Fibroblast of peridontal ligament (primary cell): ENCODE measurements at regions not wholly inside any gene's neighbourhood (a gene's known extent, or its start where the extent isn't known, plus 50 kb on each side); places are given as distances from the start of the nearest gene placed in this dataset.
A peak's percentile ranks its signal among the peaks of the same experiment; 100 is the strongest.

Experiments
- DNase-seq: peaks from one replicate; pipeline ENCODE4 v3.0.0-alpha.2; 2010; ENCODE audit errors: extremely low read depth

DNA sequence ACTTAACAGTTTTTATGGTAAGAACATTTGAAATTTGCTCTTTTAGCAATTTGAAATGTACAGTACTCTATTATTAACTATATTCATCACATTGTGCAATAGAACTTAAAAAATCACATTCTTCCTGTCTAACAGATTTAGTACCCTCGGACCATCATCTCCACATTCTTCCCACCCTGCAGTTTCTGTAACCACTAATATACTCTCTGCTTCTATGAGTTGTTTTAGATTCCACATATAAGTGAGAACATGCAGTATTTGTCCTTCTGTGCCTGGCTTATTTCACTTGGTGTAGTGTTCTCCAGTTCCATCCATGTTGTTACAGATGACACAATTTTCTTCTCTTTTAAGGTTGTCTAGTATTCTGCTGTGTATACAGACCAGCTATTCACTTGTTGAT is 88.9 kb upstream of the SEC61G start:
- no peak for DNase-seq

DNA sequence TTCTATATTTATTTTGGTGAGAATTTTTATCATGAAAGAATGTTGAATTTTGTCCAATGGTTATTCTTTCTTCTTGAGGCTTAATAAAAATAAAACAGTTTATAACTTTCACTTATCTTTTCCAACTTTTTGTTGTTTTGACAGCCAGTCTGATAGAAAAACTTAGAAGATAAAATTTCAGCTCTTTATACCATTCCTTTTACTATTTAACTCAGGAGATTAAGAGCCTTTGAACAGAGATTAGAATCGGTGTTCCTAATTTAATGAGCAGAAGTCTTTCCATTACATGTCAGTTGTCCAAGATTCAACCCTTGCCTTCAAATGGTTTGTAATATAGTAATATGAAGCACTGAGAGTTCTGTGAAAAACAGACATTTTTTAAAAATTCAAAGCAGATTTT is 97.8 kb upstream of the SEC61G start:
- DNase-seq = no peak

DNA sequence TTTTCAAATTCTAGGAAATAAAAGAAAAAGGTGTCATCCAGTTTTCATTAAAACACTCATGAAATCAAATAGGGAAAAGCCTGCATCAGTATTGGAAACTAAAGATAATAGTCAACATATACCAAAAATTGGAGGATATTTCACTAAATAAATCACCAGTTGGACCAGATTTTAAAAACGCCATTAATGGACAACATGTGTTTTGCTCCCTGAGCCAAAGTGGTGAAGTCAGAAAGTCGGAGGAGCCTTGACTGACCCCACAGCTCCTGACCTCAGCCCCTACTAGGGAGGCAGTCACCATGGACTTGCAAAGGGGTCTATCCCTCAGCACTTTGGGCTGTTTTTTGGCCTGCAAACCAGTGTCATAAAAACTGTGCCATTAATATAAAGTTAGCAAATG is 98.3 kb upstream of the SEC61G start:
- no peak for DNase-seq

DNA sequence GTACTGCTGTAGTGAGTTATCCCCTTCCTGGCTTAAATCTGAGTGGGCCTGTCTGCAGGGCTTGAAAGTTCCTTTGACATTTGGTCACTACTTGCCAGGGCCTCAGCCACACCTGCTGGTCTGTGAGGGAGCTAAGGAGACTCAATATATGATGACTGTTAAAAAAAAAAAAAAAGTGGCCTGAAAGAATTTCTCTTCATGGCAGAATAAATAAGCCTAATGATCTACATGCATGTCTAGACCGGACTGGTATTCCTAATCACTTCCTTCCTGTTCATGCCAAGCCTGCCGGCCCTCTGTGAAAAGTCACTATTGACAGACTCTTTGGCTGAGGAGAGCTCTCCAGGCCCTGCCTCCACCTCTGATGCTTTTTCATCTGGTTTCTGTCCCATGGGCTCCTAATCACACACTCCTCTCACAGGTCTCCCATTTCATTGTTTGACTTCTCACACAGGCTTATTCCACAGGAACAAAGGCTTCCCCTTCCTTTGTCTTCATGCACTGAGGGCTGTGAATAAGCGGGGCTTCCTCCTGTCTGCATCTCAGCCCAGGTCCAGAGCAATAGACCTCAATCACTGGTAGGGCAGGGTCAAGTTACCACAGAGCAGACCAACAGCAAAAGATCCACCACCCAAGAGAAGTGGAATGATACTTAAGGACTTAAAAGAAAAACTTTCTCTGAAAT is 99.1 kb upstream of the SEC61G start:
- no peak for DNase-seq

DNA sequence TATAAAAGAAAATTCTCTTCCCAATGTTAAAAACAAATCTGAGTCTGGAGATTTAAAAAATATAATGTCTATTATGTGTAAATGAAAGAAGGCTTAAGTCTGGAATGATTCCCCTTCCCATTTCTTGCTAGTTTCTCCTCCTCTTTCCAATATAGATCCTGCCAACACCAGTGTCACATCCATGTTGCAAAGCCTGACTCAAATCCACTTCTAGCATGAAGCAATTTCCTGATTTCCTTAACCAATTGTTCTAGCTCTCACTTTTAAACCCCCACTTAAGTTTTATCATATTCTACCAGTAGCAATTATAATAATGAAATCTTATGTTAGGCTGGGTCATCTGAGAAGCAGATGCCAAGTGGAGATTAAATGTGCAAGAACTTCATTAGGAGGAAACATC is 100.1 kb upstream of the SEC61G start:
- DNase-seq = no peak

DNA sequence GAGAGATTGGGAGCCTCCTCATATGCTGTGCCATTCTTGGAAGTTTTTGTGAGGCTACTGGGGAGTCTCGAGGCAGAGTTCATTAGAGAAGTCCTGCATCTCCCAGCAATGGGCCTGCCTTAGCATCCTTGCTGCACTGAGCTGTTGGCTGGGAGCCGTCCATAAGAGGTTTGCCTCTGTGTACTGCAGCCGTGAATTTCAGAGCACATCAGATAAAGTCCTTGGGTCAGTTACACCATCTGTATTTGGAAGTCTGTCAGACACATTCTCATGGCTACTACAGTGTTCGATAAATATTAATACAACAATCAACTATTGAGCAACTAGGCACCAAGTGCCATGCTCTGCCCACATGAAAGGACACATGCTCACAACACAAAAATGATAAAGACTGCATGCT is 100.5 kb upstream of the SEC61G start:
- DNase-seq = no peak

DNA sequence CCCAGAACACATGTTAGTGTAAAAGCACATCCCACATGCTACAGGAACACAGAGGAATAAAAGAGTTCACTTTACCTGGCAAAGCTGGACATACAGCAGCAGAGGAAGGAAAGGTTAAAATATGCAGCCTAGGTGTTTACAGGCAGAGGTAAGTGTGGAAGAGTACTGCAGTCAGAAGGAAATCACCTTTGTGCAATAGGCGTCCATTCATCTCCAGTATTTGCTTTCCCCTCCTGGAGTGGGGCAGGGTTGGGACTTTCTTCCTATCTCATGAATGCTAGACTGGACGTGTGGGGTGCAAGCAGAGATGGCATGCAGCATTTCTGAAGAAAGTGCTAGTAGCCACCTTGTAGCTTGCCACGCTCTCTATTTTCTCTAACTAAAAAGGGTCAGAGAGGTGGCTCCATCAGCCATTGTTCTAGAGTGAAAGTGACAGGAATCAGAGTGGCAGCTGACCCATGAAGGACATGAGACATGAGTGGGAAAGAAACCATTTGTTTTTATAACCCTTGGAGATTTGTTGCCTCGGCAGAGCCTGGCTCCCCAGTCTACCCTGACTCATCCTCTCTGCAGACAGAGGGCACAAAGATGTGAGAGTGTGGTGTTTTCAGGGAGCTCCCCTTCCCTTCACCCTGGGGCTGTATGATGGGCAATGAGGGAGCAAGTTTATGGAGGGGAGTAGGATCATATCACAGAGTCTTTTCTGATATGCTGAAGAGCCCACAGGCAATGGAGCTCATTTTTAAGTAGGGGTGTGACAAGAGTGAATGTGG is 101.2 kb upstream of the SEC61G start:
- DNase-seq = no peak

DNA sequence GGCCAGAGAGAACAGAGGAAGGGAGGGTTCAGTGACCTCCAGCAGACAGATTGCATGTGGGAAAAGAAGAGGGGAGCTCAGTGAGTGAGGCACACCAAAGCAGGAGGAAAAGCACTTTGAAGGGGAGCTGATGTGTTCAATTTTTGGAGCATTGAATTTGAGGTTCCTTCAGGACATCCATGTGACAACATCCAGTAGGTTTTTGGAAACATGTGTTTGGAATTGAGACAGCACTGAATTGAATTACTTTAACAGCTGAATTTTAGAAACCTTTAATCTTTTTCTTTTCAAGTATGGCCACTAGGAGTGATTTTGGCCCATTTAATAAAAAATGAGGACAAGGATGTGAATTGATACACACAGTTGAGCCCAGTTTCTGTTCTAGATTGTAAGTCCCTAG is 101.8 kb upstream of the SEC61G start:
- no peak for DNase-seq

DNA sequence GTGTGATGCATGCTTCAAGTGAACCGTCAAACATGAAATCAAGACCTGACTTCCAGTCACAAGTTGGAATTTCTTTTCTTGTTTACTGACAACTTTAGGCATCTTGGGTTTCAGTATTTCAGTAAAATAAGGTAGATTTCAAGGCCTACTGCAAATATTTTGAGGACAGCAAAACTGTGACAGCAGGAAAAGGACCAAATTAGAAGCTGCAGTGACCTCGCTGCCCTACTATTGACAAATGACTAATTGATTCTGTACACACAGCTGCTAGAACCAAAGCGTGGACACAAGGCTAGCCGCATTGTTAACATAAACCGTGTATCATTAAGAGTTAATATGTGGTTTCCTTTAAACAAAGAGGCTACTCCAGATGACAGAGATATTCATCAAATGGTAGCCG is 105.7 kb upstream of the SEC61G start:
- no peak for DNase-seq

DNA sequence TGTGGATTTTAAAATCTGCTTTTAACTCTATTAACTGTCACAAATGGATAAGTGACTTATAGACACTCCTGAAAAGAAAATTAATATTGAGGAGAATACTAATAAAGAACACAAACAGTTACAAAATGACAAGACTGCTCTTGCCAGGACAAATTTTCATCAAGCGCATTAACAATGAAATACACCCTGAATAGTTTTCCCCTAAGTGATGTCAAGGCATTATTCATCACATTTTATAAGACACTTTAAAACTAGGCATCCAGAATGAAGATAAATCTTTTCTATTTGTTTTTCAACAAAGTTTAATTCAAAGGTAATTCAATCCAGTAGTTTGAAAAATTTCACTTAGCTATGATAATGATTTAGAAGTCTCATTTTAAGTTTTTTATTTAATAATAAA is 110.5 kb upstream of the SEC61G start:
- DNase-seq = no peak

DNA sequence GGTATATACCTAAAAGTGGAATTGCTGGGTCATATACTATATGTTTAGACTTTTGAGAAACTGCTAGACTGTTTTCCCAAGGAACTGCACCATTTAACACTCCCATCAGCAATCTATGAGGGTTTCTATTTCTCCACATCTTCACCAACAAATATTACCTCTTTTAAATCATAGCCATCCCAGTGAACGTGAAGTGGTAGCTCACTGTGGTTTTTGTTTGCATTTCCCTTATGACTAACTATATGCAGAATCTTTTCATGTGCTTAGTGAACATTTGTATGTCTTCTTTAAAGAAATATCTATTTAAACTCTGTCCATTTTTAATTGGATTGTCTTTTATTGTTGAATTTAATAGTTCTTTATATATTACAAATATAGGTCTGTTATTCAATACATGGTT is 115.8 kb upstream of the SEC61G start:
- DNase-seq = no peak

DNA sequence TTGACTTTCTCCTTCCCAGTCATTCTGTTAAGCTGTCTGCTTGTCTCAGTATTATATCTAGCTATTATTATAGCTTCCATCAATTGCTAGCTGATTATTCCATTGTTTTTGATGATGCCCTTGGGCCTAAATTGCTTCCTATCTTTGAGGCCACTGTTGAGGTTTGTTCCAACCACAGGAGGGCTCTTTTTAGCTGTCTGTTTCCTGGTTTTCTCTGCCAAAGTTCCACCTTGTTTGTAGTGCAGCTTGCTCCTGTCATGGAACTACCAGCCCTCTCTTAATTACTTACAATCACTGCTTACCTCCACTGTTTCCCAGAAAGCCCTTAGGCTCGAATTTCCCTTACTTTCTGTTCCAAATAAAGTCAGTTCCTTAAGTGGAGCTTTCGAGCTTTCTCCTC is 118.7 kb upstream of the SEC61G start:
- DNase-seq = no peak

DNA sequence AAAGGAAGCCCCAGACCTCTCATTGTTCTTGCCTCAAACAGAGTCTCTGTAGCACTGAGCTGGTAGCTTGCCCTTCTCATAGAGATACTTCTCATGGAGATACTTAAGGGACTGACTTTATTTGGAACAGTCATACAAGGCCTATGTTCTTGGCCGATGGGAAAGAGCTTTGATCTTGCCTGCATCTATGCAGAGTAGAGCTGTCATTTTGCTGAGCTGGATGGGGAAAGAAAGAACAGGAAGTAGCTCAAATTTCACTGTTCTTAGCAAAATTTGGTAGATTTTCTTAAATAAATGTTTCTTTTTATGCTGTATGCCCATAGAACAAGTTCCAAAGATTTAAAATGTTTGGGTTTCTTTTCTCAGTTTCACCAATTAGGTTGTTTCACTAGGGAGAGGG is 119.3 kb upstream of the SEC61G start:
- peak; percentile 49 for DNase-seq

DNA sequence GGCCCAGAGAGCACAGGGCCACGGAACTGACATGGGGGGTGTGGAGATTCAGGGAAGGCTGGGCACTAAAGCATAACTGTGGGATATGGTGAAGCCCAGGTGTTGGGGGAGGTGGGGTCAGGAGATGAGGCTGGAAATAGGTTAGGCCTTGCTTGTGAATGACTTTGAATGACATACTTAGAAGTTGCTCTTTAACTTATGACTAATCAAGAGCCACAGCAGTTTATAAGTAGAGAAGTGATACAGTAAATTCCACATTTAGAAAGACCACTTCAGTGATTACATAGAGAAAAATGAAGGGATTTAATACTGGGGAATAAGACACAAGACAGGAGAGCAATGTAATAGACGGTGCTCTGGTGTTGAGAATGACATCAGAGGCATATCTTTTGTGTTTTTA is 120.8 kb upstream of the SEC61G start:
- no peak for DNase-seq

DNA sequence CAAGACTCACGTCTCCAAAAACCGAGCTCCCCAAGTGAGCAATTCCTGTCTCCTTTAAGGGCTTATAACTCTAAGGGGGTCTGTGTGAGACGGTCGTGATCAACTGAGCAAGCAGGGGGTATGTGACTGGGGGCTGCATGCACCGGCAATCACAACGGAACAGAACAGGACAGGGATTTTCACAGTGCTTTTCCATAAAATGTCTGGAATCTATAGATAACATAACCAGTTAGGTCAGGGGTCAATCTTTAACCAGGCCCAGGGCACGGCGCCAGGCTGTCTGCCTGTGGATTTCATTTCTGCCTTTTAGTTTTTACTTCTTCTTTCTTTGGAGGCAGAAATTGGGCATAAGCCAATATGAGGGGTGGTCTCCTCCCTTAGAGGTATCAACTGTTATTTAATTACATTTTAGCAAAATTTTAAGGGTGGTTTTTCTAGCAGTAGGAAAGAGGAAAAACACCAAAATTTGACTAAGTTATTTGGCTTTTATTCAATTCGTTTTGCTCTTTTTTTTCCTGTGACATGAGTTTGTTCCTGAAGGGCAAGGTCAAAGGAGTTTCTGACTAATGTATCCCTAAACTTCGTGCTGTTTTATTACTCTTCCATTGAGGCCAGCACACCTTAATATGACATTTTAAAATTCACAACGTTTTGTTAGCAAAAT is 121.4 kb upstream of the SEC61G start:
- DNase-seq = no peak

DNA sequence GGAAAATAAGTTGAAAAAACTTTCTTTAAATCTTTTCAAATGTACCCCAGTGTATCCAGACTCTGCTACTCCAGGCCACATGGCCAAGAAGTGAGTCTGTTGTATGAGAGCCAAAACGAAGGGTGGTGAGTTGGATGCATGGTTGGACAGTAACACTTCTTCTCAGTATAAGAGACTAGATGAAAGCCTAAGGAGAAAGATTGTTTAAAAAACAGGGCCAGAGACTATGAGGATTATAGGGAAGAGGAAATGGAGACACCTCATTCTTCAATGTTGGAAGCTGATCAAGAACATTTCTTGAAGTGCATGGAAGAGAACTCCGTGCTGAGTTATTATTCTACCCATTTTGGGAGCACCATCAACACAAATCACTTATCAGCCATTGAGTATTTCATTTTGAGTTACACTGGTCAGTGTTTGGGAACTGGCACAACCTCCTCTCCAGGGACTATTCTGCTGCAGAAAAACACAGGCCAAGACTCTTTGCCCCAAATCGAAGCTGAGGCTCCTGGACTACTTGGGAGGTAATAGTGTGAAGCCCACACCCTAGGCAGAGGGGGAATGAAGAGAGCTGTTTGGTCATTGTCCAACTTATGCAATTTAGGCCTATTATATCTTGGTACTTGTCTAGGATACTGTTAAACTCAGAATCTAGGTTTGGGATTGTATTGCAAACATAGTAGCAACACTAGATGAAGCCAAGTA is 123.0 kb upstream of the SEC61G start:
- DNase-seq = no peak

DNA sequence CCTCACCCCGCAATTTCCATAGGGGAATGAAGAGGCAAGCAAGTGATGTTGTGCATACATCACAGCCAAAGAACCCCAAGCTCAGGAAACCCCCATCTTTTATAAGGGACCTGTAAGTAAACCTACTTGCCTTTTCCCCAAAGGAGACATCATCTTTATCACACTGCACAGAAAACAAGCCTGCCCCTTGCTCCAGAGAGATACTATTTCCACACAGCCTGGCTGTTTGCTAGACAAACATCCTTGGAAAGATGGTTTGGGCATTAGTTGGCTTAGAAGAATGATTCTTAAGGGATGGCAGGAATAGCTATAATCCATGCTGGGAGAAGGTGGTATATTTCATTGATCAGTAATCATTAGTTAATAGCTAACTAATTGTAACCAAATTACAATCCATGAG is 123.7 kb upstream of the SEC61G start:
- DNase-seq = no peak

DNA sequence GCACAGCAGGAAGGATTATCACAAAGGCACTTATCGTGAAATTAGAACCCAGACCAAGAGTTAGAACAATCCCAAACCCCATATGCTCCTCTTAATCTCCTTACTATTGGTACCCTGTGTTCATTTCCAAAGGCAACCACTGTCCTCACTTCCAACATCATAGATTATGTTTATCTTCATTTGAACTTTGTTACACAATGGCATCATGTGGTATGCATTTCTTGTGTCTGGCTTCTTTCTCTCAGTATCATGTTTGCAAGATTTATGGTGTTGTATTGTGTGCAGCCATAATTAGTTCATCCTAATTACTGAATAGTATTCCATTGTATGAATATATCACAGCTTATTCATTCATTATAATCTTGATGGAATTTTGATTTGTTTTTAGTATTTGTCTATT is 124.6 kb upstream of the SEC61G start:
- no peak for DNase-seq

DNA sequence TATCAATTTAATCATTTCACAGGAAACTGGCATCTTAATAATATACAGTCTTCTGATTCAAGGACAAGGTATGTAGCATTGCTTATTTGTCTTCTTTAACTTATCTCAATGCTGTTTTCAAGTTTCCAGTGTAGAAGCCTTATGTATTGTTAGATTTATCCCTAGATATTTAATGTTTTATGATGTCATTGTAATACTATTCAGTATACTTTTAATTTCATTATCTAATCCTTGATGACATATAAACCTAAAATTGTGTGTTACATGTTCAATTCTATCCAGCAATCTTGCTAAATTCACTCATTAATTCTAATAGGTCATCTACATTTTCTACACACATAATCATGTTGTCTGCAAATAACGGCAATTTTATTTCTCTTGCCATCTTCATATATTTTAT is 126.3 kb upstream of the SEC61G start:
- DNase-seq = no peak

DNA sequence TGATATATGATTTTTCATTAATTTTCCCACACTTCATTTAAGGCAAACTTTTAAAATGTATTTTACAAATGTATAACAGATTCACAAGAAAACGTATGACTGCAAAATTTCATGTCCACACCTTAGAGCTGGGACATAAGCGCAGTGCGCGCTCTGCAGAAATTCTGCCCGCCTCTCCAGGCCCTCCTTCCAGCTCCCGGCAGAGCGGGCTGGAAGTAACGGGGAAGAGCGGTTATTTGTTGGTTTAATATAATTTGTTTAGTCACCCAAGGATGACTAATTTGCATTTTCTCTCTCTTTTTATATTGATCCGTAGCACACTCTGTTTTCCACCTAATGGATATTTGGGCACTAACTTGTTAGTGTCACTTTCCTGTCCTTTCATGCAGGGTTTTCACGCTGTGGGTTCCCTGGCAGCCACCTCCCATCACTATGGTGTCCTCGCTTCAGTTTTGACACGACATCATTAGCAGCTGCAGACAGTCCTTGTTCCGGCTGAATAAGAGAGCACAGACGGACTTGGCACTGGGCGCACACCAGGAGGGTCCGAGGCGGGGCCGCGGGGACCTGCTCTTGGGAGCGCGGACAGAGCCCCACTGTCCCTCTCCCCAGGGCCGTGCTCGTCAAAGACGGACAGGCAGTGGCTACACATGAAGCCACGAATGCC is 129.2 kb upstream of the SEC61G start:
- no peak for DNase-seq

DNA sequence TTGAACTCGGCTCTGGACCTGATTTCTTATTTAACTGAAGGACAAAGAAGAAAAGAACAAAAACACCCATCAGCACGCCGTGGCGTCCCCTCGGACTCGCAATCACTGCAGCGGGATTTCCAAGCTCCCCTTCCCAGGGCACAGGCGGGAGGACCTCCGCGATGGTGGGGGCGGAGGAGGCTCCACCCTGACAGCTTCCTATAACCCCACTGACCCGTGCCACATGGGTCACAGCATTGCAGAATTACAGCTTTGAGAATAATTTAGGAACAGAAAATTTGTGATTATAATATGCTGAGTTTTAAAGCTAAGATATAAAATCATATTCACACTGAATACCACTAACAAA is 129.7 kb upstream of the SEC61G start:
- DNase-seq = no peak

DNA sequence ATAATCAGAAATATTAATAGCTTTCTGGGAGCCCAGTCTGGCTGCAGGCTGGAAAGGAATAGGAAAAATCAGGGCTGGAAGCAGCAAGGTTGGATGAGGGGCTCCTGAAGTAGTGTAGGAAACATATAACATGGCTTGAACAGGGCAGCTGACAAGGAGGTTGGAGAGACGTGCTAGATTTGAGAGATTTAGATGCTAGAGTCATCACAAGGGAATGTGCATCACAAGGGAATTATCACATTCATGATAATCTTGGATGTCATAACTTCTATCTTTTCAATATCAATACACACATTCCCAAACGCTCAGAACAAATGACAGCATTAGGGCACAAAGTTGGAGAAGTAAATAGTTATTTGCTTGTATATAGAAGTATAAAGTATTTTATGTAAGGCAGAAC is 120.9 kb upstream of the EGFR start:
- no peak for DNase-seq
